GM10266 (cell line): ENCODE measurements at regions not wholly inside any gene's neighbourhood (a gene's known extent, or its start where the extent isn't known, plus 50 kb on each side); places are given as distances from the start of the nearest gene placed in this dataset.
"Not testable (repeated sequence)": the region's sequence is repeated elsewhere in the genome, so short reads cannot be mapped to it uniquely, and the experiment has no call there.

ENCODE experiments used
- DNase-seq: peaks from one replicate; pipeline ENCODE4 v3.0.0; 2012; ENCODE audit errors: extremely low spot score
- CTCF ChIP-seq: IDR thresholded peaks from 2 replicates; pipeline ENCODE4 v1.5.1; 2012; ENCODE audit warnings: mild to moderate bottlenecking, low read depth; ENCODE audit not compliant: control insufficient read depth, insufficient read depth; ENCODE audit errors: missing control alignments

GRCh38 chr4:173745765-173746164, 215.7 kb upstream of the HAND2 start:
- no peak for DNase-seq
- TF ChIP-seq CTCF, result no peak

- TF ChIP-seq CTCF, result no peak
- no peak for DNase-seq
Observed at GRCh38 chr4:173736840-173737239, 206.8 kb upstream of the HAND2 start.

- TF ChIP-seq CTCF, result no peak
- DNase-seq, result no peak
Observed at GRCh38 chr4:173735585-173735984, 205.6 kb upstream of the HAND2 start.

GRCh38 chr4:173735049-173735448, 205.0 kb upstream of the HAND2 start:
- DNase-seq, result no peak
- no peak for TF ChIP-seq CTCF

- DNase-seq, result no peak
- no peak for TF ChIP-seq CTCF
Observed at GRCh38 chr4:173731257-173731656, 201.2 kb upstream of the HAND2 start.

GRCh38 chr4:173722075-173722474, 192.0 kb upstream of the HAND2 start:
- TF ChIP-seq CTCF, result no peak
- DNase-seq, result no peak

GRCh38 chr4:173718504-173718903, 188.5 kb upstream of the HAND2 start:
- not testable (repeated sequence) for DNase-seq

- DNase-seq, result no peak
- TF ChIP-seq CTCF, result no peak
Observed at GRCh38 chr4:173717581-173717980, 187.6 kb upstream of the HAND2 start.
